Upper lobe of left lung (tissue), 6 donors: ENCODE measurements at regions not wholly inside any gene's neighbourhood (a gene's known extent, or its start where the extent isn't known, plus 50 kb on each side); places are given as distances from the start of the nearest gene placed in this dataset.

ENCODE experiments used
- ATAC-seq, 2 donors: fragments of 200-7000 bp; cut with Tn5 transposase; one replicate each; pipeline ENCODE4 v1.9.1; 2022; ENCODE audit warnings: mild to moderate bottlenecking in 2 of 2, moderate library complexity in 2 of 2; ENCODE audit not compliant: low FRiP score in 2 of 2
- DNase-seq, 2 donors: peaks; one replicate each; pipeline ENCODE4 v3.0.0-alpha.2; 2019 to 2020
- H3K27ac ChIP-seq, 4 donors: fragments of 200-600 bp; sonication (generic); one replicate each; pipeline ENCODE4 v1.5.1; 2016 to 2019
- H3K27me3 ChIP-seq, 4 donors: fragments of 200-600 bp; sonication (generic); one replicate each; pipeline ENCODE4 v1.5.1; 2017 to 2019
- H3K36me3 ChIP-seq, 4 donors: fragments of 200-600 bp; sonication (generic); one replicate each; pipeline ENCODE4 v1.5.1; 2016 to 2019
- H3K4me1 ChIP-seq, 4 donors: fragments of 200-600 bp; sonication (generic); one replicate each; pipeline ENCODE4 v1.5.1; 2018 to 2019
- H3K4me3 ChIP-seq, 4 donors: fragments of 200-600 bp; sonication (generic); one replicate each; pipeline ENCODE4 v1.5.1; 2017 to 2019; ENCODE audit warnings: mild to moderate bottlenecking in 2 of 4, moderate library complexity in 1 of 4
- H3K9me3 ChIP-seq, 4 donors: fragments of 200-600 bp; sonication (generic); one replicate each; pipeline ENCODE4 v1.5.1; 2018 to 2019
- CTCF ChIP-seq, 6 experiments: fragments of 450-650 bp in 4 of 6; fragments of 200-600 bp in 2 of 6; sonication (generic) in 2 of 6; IDR thresholded peaks; one replicate each; pipeline ENCODE4 v1.5.1; 2016 to 2019; ENCODE audit warnings: antibody characterized with exemption in 6 of 6
- EP300 ChIP-seq, 4 donors: sonication (generic); formaldehyde crosslinking; IDR thresholded peaks; one replicate each; pipeline ENCODE4 v1.5.1; 2017; ENCODE audit warnings: antibody characterized with exemption in 4 of 4, control low read depth in 2 of 4
- POLR2A ChIP-seq, 4 donors: fragments of 450-650 bp; IDR thresholded peaks; one replicate each; pipeline ENCODE4 v1.5.1; 2016 to 2017; ENCODE audit warnings: antibody characterized with exemption in 4 of 4, mild to moderate bottlenecking in 2 of 4
- POLR2AphosphoS5 ChIP-seq, 2 donors: sonication (generic); formaldehyde crosslinking; IDR thresholded peaks; one replicate each; pipeline ENCODE4 v1.5.1; 2017; ENCODE audit warnings: antibody characterized with exemption in 2 of 2
- WGBS, 2 donors: methylation state at CpG; one replicate each; pipeline ENCODE4 v1.1.5; 2017 to 2018; 5-methylcytosine and 5-hydroxymethylcytosine counted together
- donor health status: DM: no; HTN: no; CAD: no; lungs with moderate emphysema.
- donor health status: DM: no; HTN: yes; CAD: no; lungs with severe emphysema.

- Histone ChIP-seq H3K9me3 (no peaks in the 10 kb centered on the region), H3K27ac (no peak overlapping the region), H3K27me3 (no peaks in the 10 kb centered on the region), H3K4me3 (no peak overlapping the region), H3K36me3 (no peaks in the 10 kb centered on the region), H3K4me1 (peaks cover 10 to 33% (median 14%) of the 10 kb centered on the region in 4 donors)
- 90 to 95% methylated on average over 2 of the region's 2 CpGs for WGBS, 2 donors
- no peak for DNase-seq
- no peak for ATAC-seq
- TF ChIP-seq CTCF (IDR thresholded peaks at IDR 0.05) (no peak), POLR2A (IDR thresholded peaks at IDR 0.05) (no peak), POLR2AphosphoS5 (IDR thresholded peaks at IDR 0.05) (no peak), EP300 (IDR thresholded peaks at IDR 0.05) (no peak)
These were observed 243.0 kb upstream of the ATP2B1 start for GRCh38 chr12:89951694-89952060.

GRCh38 chr12:89951050-89951693 lies 242.5 kb upstream of the ATP2B1 start:
- Histone ChIP-seq H3K9me3 (no peaks in the 10 kb centered on the region), H3K36me3 (no peaks in the 10 kb centered on the region)

GRCh38 chr12:89950421-89950820 lies 241.8 kb upstream of the ATP2B1 start:
- 25 to 33% methylated on average over 1 of the region's 1 CpG for WGBS, 2 donors
- no peak for TF ChIP-seq POLR2AphosphoS5 (IDR thresholded peaks at IDR 0.05)
- TF ChIP-seq CTCF (IDR thresholded peaks at IDR 0.05), result no peak
- TF ChIP-seq EP300 (IDR thresholded peaks at IDR 0.05), result no peak
- no peak for TF ChIP-seq POLR2A (IDR thresholded peaks at IDR 0.05)
- H3K4me1 ChIP-seq, result peaks cover 10 to 33% (median 14%) of the 10 kb centered on the region in 4 donors
- no peak overlapping the region for H3K4me3 ChIP-seq
- no peak for DNase-seq
- no peak for ATAC-seq
- H3K36me3 ChIP-seq, result no peaks in the 10 kb centered on the region
- H3K27ac ChIP-seq, result peak overlapping the region in 1 of 4 donors; percentile 1
- H3K9me3 ChIP-seq, result no peaks in the 10 kb centered on the region
- H3K27me3 ChIP-seq, result no peaks in the 10 kb centered on the region

More at GRCh38 chr12:89951050-89951693, 242.5 kb upstream of the ATP2B1 start:
- no peak overlapping the region for H3K4me3 ChIP-seq
- H3K27ac ChIP-seq, result no peak overlapping the region
- peaks cover 10 to 33% (median 14%) of the 10 kb centered on the region in 4 donors for H3K4me1 ChIP-seq
- TF ChIP-seq CTCF (IDR thresholded peaks at IDR 0.05), result no peak
- TF ChIP-seq EP300 (IDR thresholded peaks at IDR 0.05), result no peak
- no peak for TF ChIP-seq POLR2A (IDR thresholded peaks at IDR 0.05)
- no peak for TF ChIP-seq POLR2AphosphoS5 (IDR thresholded peaks at IDR 0.05)
- no peak for DNase-seq
- ATAC-seq, result no peak
- 81 to 83% methylated on average over 2 of the region's 2 CpGs for WGBS, 2 donors
- H3K27me3 ChIP-seq, result no peaks in the 10 kb centered on the region

GRCh38 chr12:89949457-89950195 lies 241.0 kb upstream of the ATP2B1 start:
- 27 to 33% methylated on average over 4 of the region's 4 CpGs for WGBS, 2 donors
- Histone ChIP-seq H3K4me1 (peaks cover 10 to 33% (median 14%) of the 10 kb centered on the region in 4 donors), H3K27me3 (no peaks in the 10 kb centered on the region), H3K36me3 (no peaks in the 10 kb centered on the region), H3K9me3 (no peaks in the 10 kb centered on the region), H3K27ac (peak overlapping the region in 1 of 4 donors; percentile 1), H3K4me3 (no peak overlapping the region)
- ATAC-seq (peak; percentile 83 to 86), DNase-seq (no peak)
- TF ChIP-seq CTCF (IDR thresholded peaks at IDR 0.05) (peak in 5 of 6 experiments; percentile 16 to 50 (median 30)), POLR2AphosphoS5 (IDR thresholded peaks at IDR 0.05) (peak in 1 of 2 donors; percentile 16), POLR2A (IDR thresholded peaks at IDR 0.05) (no peak)
